ENCODE measurements at regions not wholly inside any gene's neighbourhood (a gene's known extent, or its start where the extent isn't known, plus 50 kb on each side); places are given as distances from the start of the nearest gene placed in this dataset.

GRCh38 chr9:82532504-82533180, 530.3 kb downstream of the RASEF start:
- no peak for TF ChIP-seq EZH2 (IDR thresholded peaks at IDR 0.05; ENCODE audit: low read length, unreplicated experiment)
- TF ChIP-seq, protein P1, sequence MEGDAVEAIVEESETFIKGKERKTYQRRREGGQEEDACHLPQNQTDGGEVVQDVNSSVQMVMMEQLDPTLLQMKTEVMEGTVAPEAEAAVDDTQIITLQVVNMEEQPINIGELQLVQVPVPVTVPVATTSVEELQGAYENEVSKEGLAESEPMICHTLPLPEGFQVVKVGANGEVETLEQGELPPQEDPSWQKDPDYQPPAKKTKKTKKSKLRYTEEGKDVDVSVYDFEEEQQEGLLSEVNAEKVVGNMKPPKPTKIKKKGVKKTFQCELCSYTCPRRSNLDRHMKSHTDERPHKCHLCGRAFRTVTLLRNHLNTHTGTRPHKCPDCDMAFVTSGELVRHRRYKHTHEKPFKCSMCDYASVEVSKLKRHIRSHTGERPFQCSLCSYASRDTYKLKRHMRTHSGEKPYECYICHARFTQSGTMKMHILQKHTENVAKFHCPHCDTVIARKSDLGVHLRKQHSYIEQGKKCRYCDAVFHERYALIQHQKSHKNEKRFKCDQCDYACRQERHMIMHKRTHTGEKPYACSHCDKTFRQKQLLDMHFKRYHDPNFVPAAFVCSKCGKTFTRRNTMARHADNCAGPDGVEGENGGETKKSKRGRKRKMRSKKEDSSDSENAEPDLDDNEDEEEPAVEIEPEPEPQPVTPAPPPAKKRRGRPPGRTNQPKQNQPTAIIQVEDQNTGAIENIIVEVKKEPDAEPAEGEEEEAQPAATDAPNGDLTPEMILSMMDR (conservative IDR thresholded peaks at IDR 0.05; ENCODE audit: low read depth, low read length), result peak; percentile 50

All from PC-3 (cell line).